ENCODE measurements at regions not wholly inside any gene's neighbourhood (a gene's known extent, or its start where the extent isn't known, plus 50 kb on each side); places are given as distances from the start of the nearest gene placed in this dataset.

- DNase-seq (ENCODE audit: low spot score): no peak
Measured at GRCh38 chr5:2011481-2012411, 129.0 kb upstream of the IRX4 start.

- DNase-seq (ENCODE audit: low spot score): no peak
Measured at GRCh38 chr5:2010940-2011339, 128.2 kb upstream of the IRX4 start.

DNA sequence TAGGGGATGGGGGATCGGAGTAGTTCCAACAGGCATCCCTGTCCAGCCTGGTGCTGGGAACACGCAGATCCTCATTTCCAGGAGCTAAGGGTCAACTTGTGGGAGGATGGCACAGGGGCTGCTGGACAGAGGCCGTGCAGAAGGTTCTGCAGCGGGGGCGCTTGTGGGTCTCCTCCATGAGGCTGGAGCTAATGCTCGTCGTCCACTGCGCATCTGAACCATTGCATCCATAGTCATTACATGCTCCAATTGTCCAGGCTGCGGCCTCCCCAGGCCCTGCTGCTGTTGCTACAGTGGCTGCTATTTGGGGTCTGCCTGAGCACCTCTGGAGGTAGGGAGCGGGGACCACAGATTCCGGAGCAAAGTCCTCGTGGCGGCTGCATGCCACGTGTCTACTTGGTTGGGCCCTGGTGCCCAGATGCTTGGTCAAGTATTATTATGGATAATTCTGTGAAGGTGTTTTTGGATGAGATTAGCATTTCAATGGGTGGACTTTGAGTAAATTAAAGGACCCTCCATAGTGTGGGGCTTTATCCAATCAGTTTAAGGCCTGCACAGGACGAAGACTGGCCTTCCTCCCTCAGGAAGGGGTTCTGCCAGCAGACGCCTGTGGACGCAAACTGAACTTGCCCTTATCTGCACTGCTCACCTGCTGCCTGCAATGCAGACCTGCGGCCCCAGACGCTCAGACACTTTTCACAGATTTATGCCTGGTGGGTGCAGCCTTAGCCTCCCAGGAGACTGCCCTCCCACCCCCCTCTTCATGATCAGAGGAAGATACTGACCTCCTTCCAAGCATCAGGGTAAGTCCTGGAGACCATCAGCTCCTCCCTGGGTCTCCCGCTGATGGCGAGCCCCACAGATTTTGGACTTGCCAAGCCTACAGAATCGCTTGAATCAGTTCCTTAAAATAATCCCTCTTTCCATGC is 127.5 kb upstream of the IRX4 start:
- no peak for DNase-seq (ENCODE audit: low spot score)

GRCh38 chr5:2008851-2009629 is 126.3 kb upstream of the IRX4 start:
- DNase-seq (ENCODE audit: low spot score): no peak

DNA sequence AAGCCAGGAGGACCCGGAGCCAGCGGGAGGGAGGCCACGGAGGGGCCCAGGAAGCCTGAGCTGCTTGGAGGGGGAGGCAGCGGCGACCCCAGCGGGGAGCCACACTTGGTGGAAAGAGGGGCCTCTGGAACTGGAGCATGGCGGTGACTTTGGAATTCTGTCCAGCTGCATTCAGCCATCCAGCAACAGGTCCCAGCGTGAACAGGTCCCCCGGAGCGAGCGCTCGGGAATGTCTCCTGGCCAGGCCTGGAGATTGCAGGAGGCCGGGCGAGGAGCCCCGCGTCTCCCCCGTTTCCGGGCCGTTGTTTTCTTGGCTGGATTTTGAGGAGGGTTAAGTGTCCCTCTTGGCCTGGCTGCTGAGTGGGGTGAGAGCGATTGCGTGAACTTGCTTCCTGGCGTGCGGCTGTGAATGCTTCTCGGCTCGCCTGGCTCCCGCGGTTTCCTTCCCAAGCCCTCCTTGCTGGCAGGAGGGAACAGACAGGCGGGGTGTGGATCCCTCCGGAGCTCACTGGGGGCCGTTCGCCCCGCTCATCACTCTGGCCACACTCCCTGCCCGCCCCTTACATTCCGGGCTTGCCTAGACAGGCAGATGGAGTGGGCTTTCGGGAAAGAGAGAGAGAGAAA is 125.3 kb upstream of the IRX4 start:
- DNase-seq (ENCODE audit: low spot score): no peak

DNA sequence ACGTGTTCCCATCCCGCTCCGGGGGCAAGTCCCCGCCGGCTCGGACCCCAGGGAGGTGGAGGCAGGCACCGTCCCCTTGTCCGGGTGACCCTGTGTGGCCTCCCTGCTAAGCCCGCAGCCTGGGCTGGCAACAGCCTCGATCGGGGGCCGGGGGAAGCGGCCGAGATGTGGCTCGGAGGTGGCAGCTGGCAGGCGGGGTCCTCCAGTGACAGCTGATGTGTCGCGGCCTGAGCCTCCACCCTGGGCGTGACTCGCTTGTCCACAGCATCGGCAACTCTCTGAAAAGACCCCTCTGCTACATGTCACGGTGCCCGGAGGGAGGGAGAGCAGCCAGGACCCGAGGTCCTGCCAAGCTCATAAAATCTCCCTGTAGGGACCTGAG is 124.8 kb upstream of the IRX4 start:
- DNase-seq (ENCODE audit: low spot score): no peak

DNA sequence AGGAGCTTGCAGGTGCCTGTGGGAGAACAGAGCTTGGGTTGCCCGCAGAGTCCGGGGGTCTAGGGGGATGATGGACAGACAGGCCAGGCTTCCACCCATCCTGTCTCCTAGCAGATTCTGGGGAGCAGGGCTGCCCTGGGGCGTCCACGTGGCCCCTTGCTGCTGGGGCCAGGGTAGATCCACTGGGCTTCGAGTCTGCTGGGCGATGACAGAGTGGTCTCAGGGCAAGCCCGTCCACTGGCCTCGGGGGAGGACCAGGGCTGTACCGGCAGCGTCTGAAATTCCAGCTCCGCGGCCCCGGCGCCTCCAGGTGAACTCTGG is 124.2 kb upstream of the IRX4 start:
- DNase-seq (ENCODE audit: low spot score): no peak

DNA sequence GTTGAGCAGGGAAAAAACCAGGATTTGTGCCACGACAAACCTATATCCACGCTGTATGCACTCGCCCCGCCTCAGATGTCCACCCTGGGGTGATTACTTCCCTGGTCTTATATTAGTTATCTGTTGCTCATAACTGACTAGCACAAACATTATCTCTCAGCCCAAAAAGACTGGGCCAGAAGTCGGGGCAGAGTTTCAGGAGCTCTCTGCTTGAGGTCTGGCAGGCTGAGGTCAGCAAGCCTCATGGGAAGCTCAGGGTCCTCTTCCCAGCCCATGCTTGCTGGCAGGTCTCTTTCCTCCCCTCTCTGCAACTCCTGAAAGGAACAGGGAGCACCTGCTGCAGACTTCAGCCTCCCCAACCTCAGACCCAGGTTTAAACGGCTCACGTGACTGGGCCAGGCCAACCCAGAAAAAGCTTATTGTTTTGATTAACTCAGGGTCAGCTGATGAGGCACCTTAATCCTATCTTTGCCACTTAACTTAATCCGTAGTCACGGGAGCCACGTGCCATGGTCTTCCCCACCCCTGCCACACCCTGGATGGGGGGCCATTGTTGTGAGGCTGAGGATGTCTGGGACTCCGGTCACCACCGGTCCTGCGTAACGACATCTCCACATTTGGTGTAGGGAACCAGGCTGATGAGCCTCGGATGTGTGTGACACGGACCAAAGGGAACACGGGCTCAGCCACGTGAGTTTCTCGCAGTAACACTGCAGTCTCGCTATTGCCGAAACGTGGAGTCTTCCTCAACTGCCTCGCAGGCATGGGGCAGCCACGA is 123.7 kb upstream of the IRX4 start:
- DNase-seq (ENCODE audit: low spot score): no peak

- DNase-seq (ENCODE audit: low spot score): no peak
Measured at GRCh38 chr5:2005101-2006041, 122.6 kb upstream of the IRX4 start.

DNA sequence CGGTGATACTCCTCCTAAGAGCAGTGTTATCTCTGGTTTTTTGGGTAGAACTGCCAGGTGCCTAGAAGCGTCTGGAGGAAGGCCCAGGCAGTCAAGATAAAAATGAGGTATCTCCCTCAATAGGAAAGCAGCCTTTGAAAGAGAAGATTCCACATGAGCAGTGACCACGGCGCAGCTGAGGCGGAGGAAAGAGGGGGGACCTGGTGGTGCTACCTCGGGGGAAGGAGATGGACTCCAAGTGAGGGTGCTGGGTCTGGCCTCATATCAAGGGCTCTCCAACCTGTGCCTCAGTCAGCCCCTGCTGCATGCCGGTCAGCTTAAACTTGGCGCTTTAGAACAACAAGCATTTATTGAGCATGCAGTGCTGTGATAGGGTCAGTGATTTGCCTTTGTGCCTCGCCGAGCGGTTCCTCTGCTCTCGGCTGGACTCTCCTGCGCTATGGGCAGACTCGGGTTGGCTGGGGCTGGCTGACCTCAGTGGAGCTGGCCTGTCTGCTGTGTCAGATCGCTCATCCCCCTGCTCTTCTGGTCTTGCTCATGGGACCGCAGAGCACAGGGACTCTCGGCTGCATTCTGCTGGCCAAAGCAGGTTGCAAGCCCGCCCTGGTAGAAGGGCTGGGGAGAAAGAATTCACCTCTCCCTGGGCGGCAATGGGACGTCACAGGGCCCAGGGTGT is 121.1 kb upstream of the IRX4 start:
- no peak for DNase-seq (ENCODE audit: low spot score)

- DNase-seq (ENCODE audit: low spot score): no peak
Measured at GRCh38 chr5:2003206-2003605, 120.5 kb upstream of the IRX4 start.

DNA sequence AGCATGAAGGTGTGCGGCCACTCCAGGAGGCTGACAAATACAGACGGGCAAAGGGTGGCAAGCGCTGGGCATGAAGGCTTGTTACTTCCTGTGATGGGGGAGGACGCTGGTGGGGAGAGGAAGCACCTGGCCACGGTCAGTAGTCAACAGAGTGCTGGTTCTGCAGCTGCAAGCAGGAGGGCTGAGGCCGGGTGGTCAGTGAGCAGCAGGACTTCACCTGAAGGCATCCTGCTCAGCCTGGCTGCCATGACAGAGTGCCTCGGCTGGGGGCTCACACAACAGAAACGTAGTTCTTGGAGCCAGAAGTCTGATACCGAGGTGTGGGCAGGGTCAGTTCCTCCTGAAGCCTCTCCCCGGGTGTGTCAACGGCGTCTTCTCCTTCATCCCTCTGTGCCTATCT is 118.6 kb upstream of the IRX4 start:
- no peak for DNase-seq (ENCODE audit: low spot score)

- no peak for DNase-seq (ENCODE audit: low spot score)
Measured at GRCh38 chr5:2000591-2000990, 117.9 kb upstream of the IRX4 start.

- DNase-seq (ENCODE audit: low spot score): no peak
Measured at GRCh38 chr5:1999794-2000193, 117.1 kb upstream of the IRX4 start.

- no peak for DNase-seq (ENCODE audit: low spot score)
Measured at GRCh38 chr5:1998716-1999317, 116.1 kb upstream of the IRX4 start.

GRCh38 chr5:1998348-1998669 is 115.6 kb upstream of the IRX4 start:
- DNase-seq (ENCODE audit: low spot score): no peak

GRCh38 chr5:1997640-1998347 is 115.1 kb upstream of the IRX4 start:
- no peak for DNase-seq (ENCODE audit: low spot score)

DNA sequence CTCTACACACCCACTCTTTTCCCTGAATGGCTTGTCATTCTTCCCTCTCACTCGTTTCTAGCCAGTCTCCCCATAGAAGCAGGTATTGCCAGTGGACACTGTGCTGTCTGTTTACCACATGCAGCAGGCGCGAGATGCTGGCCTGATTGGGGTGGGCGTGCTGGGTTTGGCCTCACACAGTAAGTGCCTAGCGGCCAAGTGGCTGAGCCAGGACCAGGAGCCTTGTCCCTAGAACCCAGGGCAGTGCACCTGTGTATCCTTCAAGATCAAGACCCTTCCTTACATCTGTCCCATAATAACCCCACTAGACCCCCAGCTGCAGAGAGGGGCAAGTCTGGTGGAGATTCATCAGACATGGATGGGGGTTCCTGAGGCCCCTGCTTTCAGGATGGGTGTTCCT is 112.8 kb upstream of the IRX4 start:
- no peak for DNase-seq (ENCODE audit: low spot score)

DNA sequence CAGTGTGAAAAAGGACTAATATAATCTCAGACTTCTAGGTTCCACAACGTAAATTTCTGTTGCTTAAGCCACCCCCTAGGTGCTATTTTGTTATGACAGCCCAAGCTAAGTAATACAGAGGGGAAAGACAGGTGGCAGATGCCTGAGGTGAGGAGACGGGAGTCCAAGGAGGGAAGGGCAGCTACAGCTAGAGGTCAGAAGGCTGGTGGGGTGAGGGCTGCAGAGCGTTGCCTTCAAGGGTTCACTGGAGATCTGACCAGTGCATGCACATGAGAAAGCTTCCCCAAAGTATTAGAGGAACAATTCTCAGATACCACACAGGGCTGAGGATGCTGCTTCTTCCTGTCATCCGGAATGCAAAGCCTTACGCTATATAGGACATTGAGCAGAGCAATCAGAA is 104.7 kb upstream of the IRX4 start:
- no peak for DNase-seq (ENCODE audit: low spot score)
